Lower lobe of right lung (tissue), 2 donors: ENCODE measurements at regions not wholly inside any gene's neighbourhood (a gene's known extent, or its start where the extent isn't known, plus 50 kb on each side); places are given as distances from the start of the nearest gene placed in this dataset.

ENCODE experiments used
- ATAC-seq, 2 donors: fragments of 200-7000 bp; cut with Tn5 transposase; one replicate each; pipeline ENCODE4 v1.9.1; 2020 to 2022; ENCODE audit warnings: mild to moderate bottlenecking in 2 of 2, moderate library complexity in 2 of 2
- DNase-seq: peaks from one replicate; pipeline ENCODE4 v3.0.0-alpha.2; 2020
- H3K27ac ChIP-seq: fragments of 200-600 bp; one replicate; pipeline ENCODE4 v1.8.0; 2022
- H3K27me3 ChIP-seq: fragments of 200-600 bp; one replicate; pipeline ENCODE4 v1.8.0; 2022; ENCODE audit warnings: low read depth
- H3K36me3 ChIP-seq: fragments of 200-600 bp; one replicate; pipeline ENCODE4 v1.8.0; 2022; ENCODE audit warnings: mild to moderate bottlenecking
- H3K4me1 ChIP-seq: fragments of 200-600 bp; one replicate; pipeline ENCODE4 v1.8.0; 2022
- H3K4me3 ChIP-seq: fragments of 200-600 bp; one replicate; pipeline ENCODE4 v1.8.0; 2022; ENCODE audit warnings: mild to moderate bottlenecking
- H3K9me3 ChIP-seq: fragments of 200-600 bp; one replicate; pipeline ENCODE4 v1.8.0; 2022
- intact Hi-C: fragments of 100-400 bp; cut with DNase I; formaldehyde crosslinking; loops from one replicate; pipeline ENCODE4 v1.11.0; 2022
- TF ChIP-seq, protein P1 (sequence below): fragments of 200-600 bp; IDR thresholded peaks from one replicate; pipeline ENCODE4 v1.8.0; 2022; ENCODE audit warnings: antibody characterized with exemption, mild to moderate bottlenecking
- donor health status: DM: no; HTN: yes; CAD: no; lungs with severe emphysema.

DNA sequence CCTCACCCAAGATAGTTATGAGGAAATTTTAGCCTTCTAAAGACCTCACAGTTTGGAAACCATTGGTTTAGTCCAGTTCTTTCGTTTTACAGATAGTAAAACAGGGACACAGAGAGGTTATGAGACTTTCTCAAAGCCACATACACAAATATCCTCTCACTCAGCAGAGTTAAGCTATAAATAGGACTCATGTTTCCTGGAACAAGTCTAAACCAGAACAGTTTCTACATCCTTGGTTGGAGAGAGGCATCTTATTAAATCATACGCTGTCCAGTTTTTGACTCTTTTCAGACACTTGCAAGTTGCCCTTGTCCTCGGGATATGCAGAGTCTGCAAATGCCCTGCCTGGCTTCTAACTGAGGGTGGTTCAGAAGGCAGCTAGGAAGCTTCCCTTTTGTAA lies 462.1 kb upstream of the DEPDC1 start:
- H3K27me3 ChIP-seq: no peaks in the 10 kb centered on the region
- TF ChIP-seq, protein P1, sequence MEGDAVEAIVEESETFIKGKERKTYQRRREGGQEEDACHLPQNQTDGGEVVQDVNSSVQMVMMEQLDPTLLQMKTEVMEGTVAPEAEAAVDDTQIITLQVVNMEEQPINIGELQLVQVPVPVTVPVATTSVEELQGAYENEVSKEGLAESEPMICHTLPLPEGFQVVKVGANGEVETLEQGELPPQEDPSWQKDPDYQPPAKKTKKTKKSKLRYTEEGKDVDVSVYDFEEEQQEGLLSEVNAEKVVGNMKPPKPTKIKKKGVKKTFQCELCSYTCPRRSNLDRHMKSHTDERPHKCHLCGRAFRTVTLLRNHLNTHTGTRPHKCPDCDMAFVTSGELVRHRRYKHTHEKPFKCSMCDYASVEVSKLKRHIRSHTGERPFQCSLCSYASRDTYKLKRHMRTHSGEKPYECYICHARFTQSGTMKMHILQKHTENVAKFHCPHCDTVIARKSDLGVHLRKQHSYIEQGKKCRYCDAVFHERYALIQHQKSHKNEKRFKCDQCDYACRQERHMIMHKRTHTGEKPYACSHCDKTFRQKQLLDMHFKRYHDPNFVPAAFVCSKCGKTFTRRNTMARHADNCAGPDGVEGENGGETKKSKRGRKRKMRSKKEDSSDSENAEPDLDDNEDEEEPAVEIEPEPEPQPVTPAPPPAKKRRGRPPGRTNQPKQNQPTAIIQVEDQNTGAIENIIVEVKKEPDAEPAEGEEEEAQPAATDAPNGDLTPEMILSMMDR: no peak
- intact Hi-C loops: no loop called here
- H3K9me3 ChIP-seq: no peaks in the 10 kb centered on the region
- no peaks in the 10 kb centered on the region for H3K4me1 ChIP-seq
- no peak overlapping the region for H3K4me3 ChIP-seq
- no peaks in the 10 kb centered on the region for H3K36me3 ChIP-seq
- ATAC-seq (no peak), DNase-seq (no peak)
- no peak overlapping the region for H3K27ac ChIP-seq

DNA sequence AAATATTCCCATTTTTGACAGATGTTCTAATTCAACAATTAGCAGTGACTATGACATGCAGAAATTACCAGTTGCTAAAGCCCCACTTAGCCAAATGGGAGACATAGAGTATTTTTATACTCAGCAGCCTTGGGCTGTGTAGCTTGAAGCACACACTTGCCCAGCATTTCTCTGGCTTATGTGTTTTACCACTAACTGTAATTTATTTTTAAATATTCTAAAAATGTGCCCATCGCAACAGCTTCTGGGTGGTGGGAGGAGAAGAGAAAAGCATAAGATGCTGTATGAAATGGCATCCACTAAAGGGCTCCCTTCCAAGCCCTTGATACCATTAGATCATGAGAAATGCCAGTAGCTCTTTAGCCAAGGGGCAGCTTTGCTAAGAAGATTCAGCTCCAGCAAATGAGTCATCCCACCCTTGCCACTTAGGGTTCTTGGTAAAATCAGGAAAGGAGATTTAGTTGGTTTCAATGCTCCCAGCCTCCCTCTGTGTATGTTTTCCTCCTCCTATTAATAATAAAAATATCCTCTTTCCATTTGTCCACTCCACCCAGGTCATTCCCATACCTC lies 462.7 kb upstream of the DEPDC1 start:
- ATAC-seq (no peak), DNase-seq (no peak)
- Histone ChIP-seq H3K36me3 (no peaks in the 10 kb centered on the region), H3K27ac (no peak overlapping the region), H3K9me3 (no peaks in the 10 kb centered on the region), H3K27me3 (no peaks in the 10 kb centered on the region), H3K4me3 (no peak overlapping the region), H3K4me1 (no peaks in the 10 kb centered on the region)
- intact Hi-C loops: no loop called here
- TF ChIP-seq, protein P1: no peak

GRCh38 chr1:68961143-68961542 lies 464.3 kb upstream of the DEPDC1 start:
- Histone ChIP-seq H3K36me3 (no peaks in the 10 kb centered on the region), H3K27ac (no peak overlapping the region), H3K4me3 (no peak overlapping the region), H3K4me1 (no peaks in the 10 kb centered on the region), H3K9me3 (no peaks in the 10 kb centered on the region), H3K27me3 (no peaks in the 10 kb centered on the region)
- TF ChIP-seq, protein P1: no peak
- DNase-seq (no peak), ATAC-seq (no peak)
- intact Hi-C loops: no loop called here

- H3K27ac ChIP-seq: no peak overlapping the region
- DNase-seq: no peak
- intact Hi-C loops: no loop called here
- no peaks in the 10 kb centered on the region for H3K4me1 ChIP-seq
- no peaks in the 10 kb centered on the region for H3K36me3 ChIP-seq
- no peaks in the 10 kb centered on the region for H3K27me3 ChIP-seq
- ATAC-seq: no peak
- no peak overlapping the region for H3K4me3 ChIP-seq
- TF ChIP-seq, protein P1: no peak
- no peaks in the 10 kb centered on the region for H3K9me3 ChIP-seq
Observed at GRCh38 chr1:68963353-68963752, 466.5 kb upstream of the DEPDC1 start.

DNA sequence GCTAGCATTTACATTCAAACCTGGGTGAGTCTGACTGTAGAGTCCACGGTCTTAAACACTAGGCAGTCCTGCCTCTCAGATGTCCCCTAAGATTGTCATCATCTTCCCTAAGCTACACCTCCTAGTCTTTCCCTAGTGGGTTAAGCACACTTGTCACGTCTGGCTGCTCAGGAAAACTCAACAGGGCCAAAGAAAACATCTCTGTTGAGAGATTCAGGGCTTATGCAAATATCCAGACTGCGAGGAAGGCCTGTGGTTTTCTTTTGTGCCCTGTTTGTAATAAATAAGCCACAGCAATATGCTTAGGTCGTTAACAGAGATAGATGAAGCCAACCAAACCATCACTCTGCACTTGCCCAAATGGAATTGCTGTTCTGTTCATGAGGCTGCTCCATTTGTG lies 472.6 kb upstream of the DEPDC1 start:
- Histone ChIP-seq H3K4me3 (no peak overlapping the region), H3K36me3 (no peaks in the 10 kb centered on the region), H3K9me3 (no peaks in the 10 kb centered on the region), H3K4me1 (no peaks in the 10 kb centered on the region), H3K27me3 (no peaks in the 10 kb centered on the region), H3K27ac (no peak overlapping the region)
- DNase-seq (no peak), ATAC-seq (no peak)
- intact Hi-C loops: no loop called here
- TF ChIP-seq, protein P1: no peak

DNA sequence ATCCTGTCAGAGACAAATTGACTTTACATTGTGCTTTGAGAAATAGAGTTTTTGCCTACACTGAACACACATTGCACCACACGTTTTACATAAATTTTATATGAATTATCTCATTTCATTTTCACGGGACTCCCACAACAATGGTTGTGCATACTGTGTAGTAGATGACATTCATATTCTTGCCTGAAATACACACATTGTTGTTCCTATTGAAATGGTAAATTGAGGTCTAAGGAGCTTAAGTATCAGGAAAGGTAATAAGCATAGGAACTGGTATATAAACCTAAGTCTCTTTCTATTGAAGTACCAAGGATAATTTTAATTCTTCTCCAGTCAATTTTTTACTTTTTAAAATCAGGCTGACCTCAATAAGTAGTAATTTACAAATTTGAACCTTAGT lies 473.7 kb upstream of the DEPDC1 start:
- Histone ChIP-seq H3K36me3 (no peaks in the 10 kb centered on the region), H3K27me3 (no peaks in the 10 kb centered on the region), H3K9me3 (no peaks in the 10 kb centered on the region), H3K4me3 (no peak overlapping the region), H3K27ac (no peak overlapping the region), H3K4me1 (no peaks in the 10 kb centered on the region)
- no peak for ATAC-seq
- no peak for DNase-seq
- intact Hi-C loops: no loop called here
- TF ChIP-seq, protein P1: no peak
